B cell (primary cell): ENCODE measurements at regions not wholly inside any gene's neighbourhood (a gene's known extent, or its start where the extent isn't known, plus 50 kb on each side); places are given as distances from the start of the nearest gene placed in this dataset.

Source experiments
- ATAC-seq: fragments of 200-7000 bp; cut with Tn5 transposase; one replicate; pipeline ENCODE4 v1.10.0; 2021; ENCODE audit warnings: low read depth, mild to moderate bottlenecking, moderate number of reproducible peaks, moderate library complexity
- CTCF ChIA-PET: fragments of 350-600 bp; sonication (Branson Sonifier 250); formaldehyde crosslinking; loops from one replicate; lab custom pipeline; 2021; ENCODE audit warnings: antibody characterized with exemption, inconsistent platforms; lab: Charles Lee
- POLR2A ChIA-PET: fragments of 350-600 bp; sonication (Branson Sonifier 250); formaldehyde crosslinking; loops from one replicate; lab custom pipeline; 2021; ENCODE audit warnings: antibody characterized with exemption; lab: Charles Lee
- DNase-seq: peaks from one replicate; pipeline ENCODE4 v3.0.0; 2013
- H2AFZ ChIP-seq: 2 replicates; pipeline ENCODE4 v1.6.1; 2012; ENCODE audit warnings: mild to moderate bottlenecking, low read depth, low read length; ENCODE audit not compliant: insufficient read depth, poor library complexity, severe bottlenecking
- H3K27ac ChIP-seq, 2 donors: 1 replicate in 1 of 2; 2 replicates in 1 of 2; pipeline ENCODE4 v1.5.1; 2012 to 2013; ENCODE audit warnings: low read length in 2 of 2, mild to moderate bottlenecking in 2 of 2, moderate library complexity in 1 of 2
- H3K27me3 ChIP-seq, 4 experiments: fragments of 200-600 bp in 1 of 4; sonication (generic) in 1 of 4; replicated peaks in 1 of 4; 1 replicate in 2 of 4; 2 replicates in 2 of 4; pipeline versions ENCODE4 v1.6.1 to v1.7.0; 2013 to 2016; ENCODE audit warnings: low read length in 3 of 4, mild to moderate bottlenecking in 2 of 4, mixed read lengths in 1 of 4, moderate library complexity in 1 of 4; ENCODE audit not compliant: insufficient read depth in 4 of 4, control insufficient read depth in 3 of 4; ENCODE audit errors: control extremely low read depth in 1 of 4
- H3K36me3 ChIP-seq, 2 experiments: replicated peaks in 1 of 2; 1 replicate in 1 of 2; 2 replicates in 1 of 2; pipeline versions ENCODE4 v1.6.1 to v1.7.1; 2013; ENCODE audit warnings: low read length in 1 of 2; ENCODE audit not compliant: insufficient read depth in 2 of 2, control insufficient read depth in 1 of 2; ENCODE audit errors: control extremely low read depth in 1 of 2, extremely low read depth in 1 of 2
- H3K4me1 ChIP-seq, 2 donors: fragments of 200-600 bp in 1 of 2; sonication (generic) in 1 of 2; 1 replicate in 1 of 2; 2 replicates in 1 of 2; pipeline versions ENCODE4 v1.5.1 to v1.6.1; 2013 to 2017; ENCODE audit warnings: low read length in 2 of 2; ENCODE audit not compliant: control insufficient read depth in 2 of 2, insufficient read depth in 2 of 2
- H3K4me2 ChIP-seq: replicated peaks from 2 replicates; pipeline ENCODE3; 2012; ENCODE audit warnings: mild to moderate bottlenecking, low read depth, low read length; ENCODE audit not compliant: poor library complexity, severe bottlenecking
- H3K4me3 ChIP-seq, 5 experiments: fragments of 200-600 bp in 1 of 5; sonication (generic) in 1 of 5; 1 replicate in 3 of 5; 2 replicates in 2 of 5; pipeline versions ENCODE4 v1.5.1 to v1.7.0; 2011 to 2016; ENCODE audit warnings: low read length in 4 of 5, mild to moderate bottlenecking in 4 of 5, low read depth in 2 of 5, control low read depth in 1 of 5, moderate library complexity in 1 of 5; ENCODE audit not compliant: insufficient read depth in 1 of 5; ENCODE audit errors: control extremely low read depth in 1 of 5, extremely low read depth in 1 of 5
- H3K79me2 ChIP-seq: fragments of 200-600 bp; sonication (generic); one replicate; pipeline ENCODE4 v1.6.0; 2016; ENCODE audit warnings: low read length; ENCODE audit not compliant: control insufficient read depth, insufficient read depth
- H3K9ac ChIP-seq: fragments of 200-600 bp; sonication (generic); 2 replicates; pipeline ENCODE4 v1.6.1; 2017; ENCODE audit warnings: mild to moderate bottlenecking, low read length, moderate library complexity
- H3K9me3 ChIP-seq, 3 donors: one replicate each; pipeline versions ENCODE4 v1.6.1 to v1.7.1; 2013; ENCODE audit warnings: low read length in 2 of 3; ENCODE audit not compliant: control insufficient read depth in 2 of 3, insufficient read depth in 1 of 3; ENCODE audit errors: control extremely low read depth in 1 of 3
- H4K20me1 ChIP-seq: 2 replicates; pipeline ENCODE4 v1.6.0; 2012; ENCODE audit warnings: mild to moderate bottlenecking, low read length; ENCODE audit not compliant: insufficient read depth, control insufficient read depth, poor library complexity, severe bottlenecking
- H3K27ac Mint-ChIP-seq: one replicate; pipeline ENCODE4 v1.8.0; 2021; ENCODE audit warnings: mixed read lengths
- H3K27me3 Mint-ChIP-seq: one replicate; pipeline ENCODE4 v1.8.0; 2021; ENCODE audit warnings: mixed read lengths
- H3K4me1 Mint-ChIP-seq: one replicate; pipeline ENCODE4 v1.8.0; 2021; ENCODE audit warnings: mixed read lengths
- H3K4me3 Mint-ChIP-seq: one replicate; pipeline ENCODE4 v1.8.0; 2021; ENCODE audit warnings: mixed read lengths
- H3K9me3 Mint-ChIP-seq: one replicate; pipeline ENCODE4 v1.8.0; 2022; ENCODE audit warnings: mixed read lengths; ENCODE audit not compliant: insufficient read depth
- EZH2 ChIP-seq: IDR thresholded peaks from 2 replicates; pipeline ENCODE4 v1.6.1; 2012; ENCODE audit warnings: borderline replicate concordance, low read depth, mild to moderate bottlenecking, moderate library complexity, low read length; ENCODE audit not compliant: insufficient read depth, poor library complexity, severe bottlenecking
- WGBS: methylation state at CpG from one replicate; pipeline ENCODE4 v1.1.5; 2013; ENCODE audit warnings: missing lambda C conversion rate; ENCODE audit not compliant: insufficient coverage; 5-methylcytosine and 5-hydroxymethylcytosine counted together
- intact Hi-C: fragments of 100-400 bp; cut with micrococcal nuclease; formaldehyde crosslinking; loops from one replicate; pipeline ENCODE4 v1.10.0; 2022
- TF ChIP-seq, protein P1 (sequence below): fragments of 200-600 bp; IDR thresholded peaks from one replicate; pipeline ENCODE4 v1.8.0; 2022; ENCODE audit warnings: antibody characterized with exemption, mild to moderate bottlenecking

GRCh38 chr5:79893976-79894375 is 97.1 kb downstream of the MTX3 start:
- Histone ChIP-seq H3K4me2 (no peak overlapping the region), H3K36me3 (no peaks in the 10 kb centered on the region), H3K4me1 (no peaks in the 10 kb centered on the region), H4K20me1 (no peaks in the 10 kb centered on the region), H3K79me2 (no peaks in the 10 kb centered on the region), H3K9ac (no peak overlapping the region), H3K27me3 (peaks cover 0 to 10% (median 6%) of the 10 kb centered on the region in 4 experiments), H3K9me3 (peaks cover 0 to 3% (median 0%) of the 10 kb centered on the region in 3 donors), H3K4me3 (no peak overlapping the region), H2AFZ (no peak overlapping the region), H3K27ac (no peak overlapping the region)
- TF ChIP-seq EZH2: no peak
- TF ChIP-seq, protein P1, sequence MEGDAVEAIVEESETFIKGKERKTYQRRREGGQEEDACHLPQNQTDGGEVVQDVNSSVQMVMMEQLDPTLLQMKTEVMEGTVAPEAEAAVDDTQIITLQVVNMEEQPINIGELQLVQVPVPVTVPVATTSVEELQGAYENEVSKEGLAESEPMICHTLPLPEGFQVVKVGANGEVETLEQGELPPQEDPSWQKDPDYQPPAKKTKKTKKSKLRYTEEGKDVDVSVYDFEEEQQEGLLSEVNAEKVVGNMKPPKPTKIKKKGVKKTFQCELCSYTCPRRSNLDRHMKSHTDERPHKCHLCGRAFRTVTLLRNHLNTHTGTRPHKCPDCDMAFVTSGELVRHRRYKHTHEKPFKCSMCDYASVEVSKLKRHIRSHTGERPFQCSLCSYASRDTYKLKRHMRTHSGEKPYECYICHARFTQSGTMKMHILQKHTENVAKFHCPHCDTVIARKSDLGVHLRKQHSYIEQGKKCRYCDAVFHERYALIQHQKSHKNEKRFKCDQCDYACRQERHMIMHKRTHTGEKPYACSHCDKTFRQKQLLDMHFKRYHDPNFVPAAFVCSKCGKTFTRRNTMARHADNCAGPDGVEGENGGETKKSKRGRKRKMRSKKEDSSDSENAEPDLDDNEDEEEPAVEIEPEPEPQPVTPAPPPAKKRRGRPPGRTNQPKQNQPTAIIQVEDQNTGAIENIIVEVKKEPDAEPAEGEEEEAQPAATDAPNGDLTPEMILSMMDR: no peak
- H3K27me3 Mint-ChIP-seq: peaks cover 46% of the 10 kb centered on the region
- H3K27ac Mint-ChIP-seq: no peak overlapping the region
- intact Hi-C loops: no loop called here
- no peak for ATAC-seq
- ChIA-PET CTCF (no interaction called here), POLR2A (no interaction called here)
- H3K4me3 Mint-ChIP-seq: no peak overlapping the region
- no peaks in the 10 kb centered on the region for H3K4me1 Mint-ChIP-seq
- WGBS: no CpG with 5 or more reads among the region's 3 CpGs
- no peaks in the 10 kb centered on the region for H3K9me3 Mint-ChIP-seq
- no peak for DNase-seq

DNA sequence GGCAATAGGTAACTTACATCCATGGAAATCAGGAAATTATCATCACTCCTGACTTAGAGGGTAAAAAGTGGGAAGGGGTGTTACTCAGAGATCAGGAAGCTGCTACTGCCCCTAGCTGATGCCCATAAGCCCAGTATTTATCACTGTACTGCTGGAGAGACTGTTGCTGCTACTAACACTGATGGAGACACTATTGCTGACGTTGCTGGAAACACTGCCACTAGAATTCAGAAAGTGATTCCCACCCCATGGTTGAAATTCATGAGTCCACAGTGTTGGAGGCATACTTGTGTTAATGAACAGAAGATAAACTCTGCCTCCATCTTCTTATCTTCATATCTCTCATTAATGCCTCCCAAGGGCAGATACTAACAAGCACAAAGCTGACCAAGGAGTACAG is 97.6 kb downstream of the MTX3 start:
- Histone ChIP-seq H3K9me3 (peaks cover 0 to 8% (median 0%) of the 10 kb centered on the region in 3 donors), H3K79me2 (no peaks in the 10 kb centered on the region), H2AFZ (no peak overlapping the region), H3K36me3 (no peaks in the 10 kb centered on the region), H3K27ac (no peak overlapping the region), H3K4me1 (no peaks in the 10 kb centered on the region), H3K9ac (no peak overlapping the region), H3K27me3 (peaks cover 0 to 10% (median 6%) of the 10 kb centered on the region in 4 experiments), H3K4me3 (no peak overlapping the region), H4K20me1 (no peaks in the 10 kb centered on the region), H3K4me2 (no peak overlapping the region)
- peaks cover 43% of the 10 kb centered on the region for H3K27me3 Mint-ChIP-seq
- no peaks in the 10 kb centered on the region for H3K4me1 Mint-ChIP-seq
- H3K27ac Mint-ChIP-seq: no peak overlapping the region
- no CpG with 5 or more reads among the region's 1 CpG for WGBS
- intact Hi-C loops: no loop called here
- CTCF ChIA-PET: no interaction called here
- no peak overlapping the region for H3K4me3 Mint-ChIP-seq
- POLR2A ChIA-PET: no interaction called here
- ATAC-seq (no peak), DNase-seq (no peak)
- no peak for TF ChIP-seq EZH2
- TF ChIP-seq, protein P1: no peak
- no peaks in the 10 kb centered on the region for H3K9me3 Mint-ChIP-seq
